ENCODE measurements at regions not wholly inside any gene's neighbourhood (a gene's known extent, or its start where the extent isn't known, plus 50 kb on each side); places are given as distances from the start of the nearest gene placed in this dataset.
A peak's percentile ranks its signal among the peaks of the same experiment; 100 is the strongest.

DNA sequence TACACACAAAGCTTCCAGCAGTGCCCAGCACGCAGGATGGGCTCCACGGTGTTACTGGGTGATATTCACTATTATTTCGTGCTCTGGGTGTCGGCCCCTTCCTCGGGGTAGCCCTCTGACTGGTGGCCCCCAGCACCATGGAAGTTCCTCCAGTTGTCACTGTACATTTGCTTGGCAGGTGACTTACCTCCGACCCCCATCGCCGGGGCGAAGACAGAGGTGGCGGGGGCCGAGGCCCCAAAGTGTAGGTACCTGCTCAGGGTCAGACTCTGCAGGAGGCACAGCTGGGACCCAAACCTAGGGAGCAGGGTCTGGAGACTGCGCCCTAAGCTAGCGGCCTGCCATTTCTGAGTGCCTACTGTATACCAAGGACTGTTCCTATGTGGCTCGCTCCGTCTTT lies 98.9 kb downstream of the RFLNA start:
- peaks cover 22% of the 10 kb centered on the region for H3K4me1 Mint-ChIP-seq (ENCODE audit: low read depth)
- peaks cover 4% of the 10 kb centered on the region for H3K27me3 Mint-ChIP-seq (ENCODE audit: insufficient read depth)
- H3K36me3 Mint-ChIP-seq (ENCODE audit: low read depth) = peaks cover 8% of the 10 kb centered on the region
- intact Hi-C loops (cut with micrococcal nuclease) = loop anchor here (5.0 kb wide), 2 partner anchors 173 to 373 kb away; partner anchors contain the start of gene NCOR2
- DNase-seq (ENCODE audit: low spot score) = no peak
- H3K9me3 Mint-ChIP-seq = no peaks in the 10 kb centered on the region
- H3K27ac Mint-ChIP-seq = no peak overlapping the region
- no peak overlapping the region for H3K4me3 Mint-ChIP-seq

DNA sequence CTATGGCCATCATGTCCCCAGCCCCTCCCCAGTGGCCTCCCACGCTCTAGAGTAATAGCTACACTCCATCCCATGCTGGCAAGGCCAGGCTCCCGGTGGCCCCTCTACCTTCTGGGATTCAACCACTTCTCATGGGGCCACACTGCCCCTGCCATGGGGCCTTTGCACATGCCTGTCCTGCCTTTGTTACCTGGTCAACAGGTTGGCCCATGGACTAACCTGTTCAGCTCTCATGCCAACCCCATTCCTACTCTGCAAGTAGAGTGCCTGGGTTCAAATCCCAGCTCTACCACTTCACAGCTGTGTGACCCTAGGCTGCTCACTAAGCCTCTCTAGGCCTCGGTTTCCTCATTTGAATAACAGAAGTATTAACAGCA lies 98.5 kb downstream of the RFLNA start:
- peaks cover 8% of the 10 kb centered on the region for H3K36me3 Mint-ChIP-seq (ENCODE audit: low read depth)
- H3K27ac Mint-ChIP-seq = no peak overlapping the region
- no peaks in the 10 kb centered on the region for H3K9me3 Mint-ChIP-seq
- DNase-seq (ENCODE audit: low spot score) = no peak
- intact Hi-C loops (cut with micrococcal nuclease) = loop anchor here (5.0 kb wide), 2 partner anchors 174 to 374 kb away; partner anchors contain the start of gene NCOR2
- H3K4me1 Mint-ChIP-seq (ENCODE audit: low read depth) = peaks cover 22% of the 10 kb centered on the region
- no peak overlapping the region for H3K4me3 Mint-ChIP-seq
- peaks cover 4% of the 10 kb centered on the region for H3K27me3 Mint-ChIP-seq (ENCODE audit: insufficient read depth)

DNA sequence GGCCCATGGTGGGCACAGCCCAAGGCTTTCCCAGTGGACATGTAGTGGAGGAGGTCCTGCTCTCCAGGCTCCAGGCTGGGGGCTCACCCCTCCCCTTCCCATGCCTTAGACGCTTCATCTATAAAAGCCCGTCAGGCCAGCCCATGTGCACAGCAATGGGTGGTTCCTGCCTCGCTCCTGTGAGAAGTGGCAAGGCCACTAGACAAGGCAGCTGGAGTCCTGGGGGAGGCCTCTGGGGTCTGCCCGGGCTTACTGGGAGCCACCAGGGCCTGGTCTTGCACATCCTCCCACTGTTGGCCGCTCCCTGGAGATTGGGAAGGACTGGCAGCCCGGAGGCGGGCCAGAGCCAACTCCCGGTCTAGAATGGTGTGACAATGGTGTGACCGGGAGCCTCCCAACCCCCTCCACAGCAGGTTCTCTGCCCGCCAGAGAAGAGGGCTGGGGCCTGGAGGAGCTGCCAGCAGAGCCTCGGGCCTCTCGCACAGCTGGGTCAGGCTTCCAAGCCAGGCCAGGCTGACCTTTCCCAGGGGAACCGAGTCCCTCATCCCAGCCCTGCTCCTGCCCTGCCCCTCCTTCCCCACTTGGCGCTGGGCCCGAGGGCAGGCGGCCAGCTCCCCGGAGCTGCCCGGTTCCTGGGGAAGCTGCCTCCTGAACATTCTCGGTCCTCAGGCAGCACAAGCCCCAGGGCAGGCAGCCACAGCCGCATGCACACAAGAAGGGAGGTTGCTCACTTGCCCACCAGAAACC lies 97.9 kb downstream of the RFLNA start:
- H3K27me3 Mint-ChIP-seq (ENCODE audit: insufficient read depth) = peaks cover 4% of the 10 kb centered on the region
- no peak overlapping the region for H3K4me3 Mint-ChIP-seq
- intact Hi-C loops (cut with micrococcal nuclease) = loop anchor here (5.0 kb wide), 2 partner anchors 174 to 374 kb away; partner anchors contain the start of gene NCOR2
- H3K4me1 Mint-ChIP-seq (ENCODE audit: low read depth) = peaks cover 22% of the 10 kb centered on the region
- H3K36me3 Mint-ChIP-seq (ENCODE audit: low read depth) = peaks cover 8% of the 10 kb centered on the region
- no peak for DNase-seq (ENCODE audit: low spot score)
- no peaks in the 10 kb centered on the region for H3K9me3 Mint-ChIP-seq
- H3K27ac Mint-ChIP-seq = no peak overlapping the region

DNA sequence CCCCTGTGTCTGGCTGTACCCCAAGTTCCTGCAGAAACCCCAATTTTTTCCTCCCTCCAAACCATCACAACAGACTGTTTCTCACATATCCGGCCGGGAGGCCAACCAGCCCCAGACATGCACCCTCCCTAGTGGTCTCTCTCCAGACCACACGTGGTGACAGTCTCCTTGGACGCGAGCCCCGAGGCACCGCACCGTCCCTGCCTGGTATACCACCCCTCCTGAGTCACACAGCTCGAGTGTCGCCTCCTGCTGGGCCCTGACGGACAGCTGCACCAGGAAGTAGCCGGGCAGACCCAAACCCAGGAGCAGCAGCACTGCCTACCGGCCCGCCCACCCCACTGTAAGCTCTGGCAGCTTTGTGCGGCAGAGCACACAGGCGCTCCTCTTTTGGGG lies 97.4 kb downstream of the RFLNA start:
- H3K36me3 Mint-ChIP-seq (ENCODE audit: low read depth) = peaks cover 8% of the 10 kb centered on the region
- H3K27me3 Mint-ChIP-seq (ENCODE audit: insufficient read depth) = peaks cover 4% of the 10 kb centered on the region
- no peak overlapping the region for H3K4me3 Mint-ChIP-seq
- DNase-seq (ENCODE audit: low spot score) = no peak
- H3K27ac Mint-ChIP-seq = no peak overlapping the region
- intact Hi-C loops (cut with micrococcal nuclease) = loop anchor here (5.0 kb wide), 2 partner anchors 175 to 375 kb away; partner anchors contain the start of gene NCOR2
- peaks cover 22% of the 10 kb centered on the region for H3K4me1 Mint-ChIP-seq (ENCODE audit: low read depth)
- no peaks in the 10 kb centered on the region for H3K9me3 Mint-ChIP-seq

DNA sequence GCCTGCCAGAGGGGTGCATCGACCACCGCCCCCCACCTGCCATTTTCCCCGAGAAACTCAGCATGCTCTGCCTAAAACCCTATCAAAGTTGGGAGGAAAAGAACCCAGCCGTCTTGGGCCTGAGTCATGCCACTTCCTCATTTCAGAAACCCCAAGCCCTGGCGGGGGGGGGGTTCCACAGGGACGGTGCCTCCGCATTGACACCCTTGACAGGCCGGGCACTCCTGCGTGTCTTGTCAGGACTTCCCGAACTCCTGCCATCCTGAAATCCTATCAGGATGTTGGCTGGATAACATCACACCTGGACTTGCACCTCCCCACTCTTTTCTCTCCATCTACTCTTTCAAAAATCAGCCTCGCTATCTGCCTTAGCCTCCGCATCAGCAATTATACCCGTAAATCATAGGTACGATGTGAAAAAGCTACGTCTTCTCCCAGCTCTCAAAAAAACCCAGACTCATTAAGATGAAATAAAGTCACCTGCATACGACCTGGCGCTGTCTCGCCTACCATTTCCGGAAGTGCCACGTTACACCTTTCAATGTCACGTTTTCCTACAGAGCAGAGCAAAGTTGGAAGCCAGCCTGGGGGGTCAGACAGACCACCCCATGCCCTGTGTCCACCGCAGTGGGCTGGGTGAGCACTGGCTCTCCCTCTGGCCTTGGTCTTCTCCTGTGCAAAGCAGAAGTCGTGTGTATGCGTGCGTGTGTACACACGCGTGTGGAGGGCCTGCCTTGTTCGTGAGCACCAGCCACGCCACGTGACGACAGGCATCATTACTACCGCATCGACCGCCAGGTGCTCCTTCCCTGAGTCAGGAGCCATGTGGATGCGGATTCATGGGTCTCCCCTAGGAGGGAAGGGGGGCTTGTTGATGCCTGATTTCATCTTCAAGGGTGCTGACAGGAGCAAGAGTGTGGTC lies 96.7 kb downstream of the RFLNA start:
- intact Hi-C loops (cut with micrococcal nuclease) = loop anchor here (5.0 kb wide), 2 partner anchors 176 to 376 kb away; partner anchors contain the start of gene NCOR2
- Mint-ChIP-seq H3K27me3 (ENCODE audit: insufficient read depth) (peaks cover 4% of the 10 kb centered on the region), H3K36me3 (ENCODE audit: low read depth) (peaks cover 8% of the 10 kb centered on the region)

DNA sequence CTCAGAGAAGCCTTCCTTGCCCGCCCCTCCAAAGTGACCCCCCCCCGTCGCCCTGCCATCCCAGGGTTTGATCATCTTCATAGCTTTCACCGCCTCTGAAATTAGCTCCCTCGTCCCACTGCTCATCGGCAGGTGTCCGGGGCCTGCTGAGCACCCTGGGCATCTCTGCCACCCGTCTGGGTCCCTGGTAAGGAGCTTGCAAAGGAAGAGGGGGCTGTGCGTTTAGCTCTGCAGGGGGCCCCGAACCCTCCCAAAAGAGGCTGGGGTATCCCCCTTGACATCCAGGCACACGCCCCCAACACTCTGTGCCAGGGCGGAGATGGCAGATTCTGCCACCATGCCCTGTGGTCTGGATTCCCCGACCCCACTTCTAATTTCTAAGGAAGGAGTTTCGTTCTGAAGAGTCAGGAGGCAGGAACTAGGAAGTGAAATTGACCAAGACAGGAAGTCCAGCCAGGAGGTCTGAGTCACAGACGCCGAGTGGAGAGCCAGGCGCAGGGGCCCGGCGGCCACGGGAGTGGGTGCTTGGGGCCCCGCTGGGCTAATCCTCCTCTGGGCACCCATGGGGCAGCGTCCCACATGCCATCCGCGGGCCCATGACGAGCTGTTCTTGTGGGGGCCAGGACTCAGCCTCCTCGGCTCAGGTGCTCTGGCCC lies 95.7 kb downstream of the RFLNA start:
- Mint-ChIP-seq H3K4me1 (ENCODE audit: low read depth) (peaks cover 22% of the 10 kb centered on the region), H3K4me3 (no peak overlapping the region), H3K36me3 (ENCODE audit: low read depth) (peaks cover 6% of the 10 kb centered on the region), H3K27me3 (ENCODE audit: insufficient read depth) (peaks cover 4% of the 10 kb centered on the region), H3K9me3 (no peaks in the 10 kb centered on the region), H3K27ac (no peak overlapping the region)
- DNase-seq (ENCODE audit: low spot score) = no peak
- intact Hi-C loops (cut with micrococcal nuclease) = loop anchor here (5.0 kb wide), 2 partner anchors 177 to 377 kb away; partner anchors contain the start of gene NCOR2

More for the DNA sequence above, 96.7 kb downstream of the RFLNA start:
- DNase-seq (ENCODE audit: low spot score) = no peak
- Mint-ChIP-seq H3K27ac (peak overlapping the region; percentile 54), H3K9me3 (no peaks in the 10 kb centered on the region), H3K4me1 (ENCODE audit: low read depth) (peaks cover 22% of the 10 kb centered on the region), H3K4me3 (peak overlapping the region; percentile 13)

DNA sequence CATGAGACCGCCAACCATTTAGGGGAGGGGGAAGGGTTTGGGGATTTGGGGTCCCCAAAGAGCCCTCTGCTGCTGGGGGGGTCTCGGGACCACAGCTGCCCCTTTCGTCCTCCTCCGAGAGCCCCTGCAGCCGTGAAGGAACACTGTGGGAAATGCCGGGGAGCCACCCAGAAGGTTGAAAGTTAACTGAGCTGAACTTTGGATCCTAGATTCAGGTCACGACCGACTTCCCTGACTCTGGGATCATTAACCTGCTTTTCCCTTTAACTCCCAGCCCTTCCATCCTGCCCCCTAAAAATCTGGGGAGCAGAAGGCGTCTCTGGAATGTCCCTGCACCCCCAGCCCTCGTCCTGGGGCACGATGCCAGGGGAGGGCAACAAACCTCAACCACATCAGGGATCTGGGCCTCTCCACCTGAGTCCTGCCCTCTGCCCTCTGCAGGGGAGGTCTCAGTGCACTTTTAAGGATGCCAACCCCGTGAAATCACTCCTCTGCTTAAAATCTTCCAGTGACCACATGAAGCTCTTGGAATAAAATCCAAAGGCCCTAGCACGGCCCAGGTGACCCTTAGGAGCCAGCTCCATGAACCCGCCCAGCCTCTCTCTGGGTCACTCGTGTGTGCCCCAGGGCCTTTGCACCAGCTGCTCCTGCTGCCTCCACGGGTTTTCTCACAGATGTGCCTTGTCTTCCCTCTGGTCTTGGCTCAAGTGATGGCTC lies 95.0 kb downstream of the RFLNA start:
- Mint-ChIP-seq H3K9me3 (no peaks in the 10 kb centered on the region), H3K4me3 (no peak overlapping the region)
- no peak for DNase-seq (ENCODE audit: low spot score)

DNA sequence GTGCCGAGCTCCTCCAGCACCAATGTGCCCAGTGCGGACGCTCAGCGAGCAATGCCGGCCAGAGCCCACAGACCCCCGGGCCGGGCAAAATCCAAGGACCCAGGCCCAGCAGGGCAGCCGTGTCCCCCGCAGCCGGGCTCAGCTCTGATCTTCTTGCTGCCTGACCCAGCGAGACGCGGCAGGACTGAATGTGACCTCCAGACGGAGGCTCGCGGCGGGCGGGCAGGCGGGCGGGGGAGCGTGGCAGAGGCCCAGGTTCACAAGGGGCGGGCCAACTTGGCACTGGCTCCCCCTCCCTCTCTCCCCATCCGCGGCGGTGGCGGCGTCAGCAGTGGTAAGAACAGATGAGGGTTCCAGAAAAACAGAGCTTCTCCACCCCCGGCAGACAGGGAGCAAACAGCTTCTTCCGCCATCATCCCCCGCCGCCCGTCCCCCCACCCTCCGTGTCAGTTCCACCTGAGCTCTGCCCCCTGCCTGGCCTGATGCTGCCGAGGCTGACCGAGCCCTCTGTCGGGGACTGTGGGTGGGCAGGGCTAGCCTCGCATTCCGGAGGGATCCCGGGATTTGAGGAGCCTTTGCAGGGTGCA lies 94.3 kb downstream of the RFLNA start:
- Mint-ChIP-seq H3K9me3 (no peaks in the 10 kb centered on the region), H3K4me1 (ENCODE audit: low read depth) (peaks cover 22% of the 10 kb centered on the region), H3K27me3 (ENCODE audit: insufficient read depth) (peaks cover 4% of the 10 kb centered on the region), H3K27ac (no peak overlapping the region), H3K4me3 (no peak overlapping the region), H3K36me3 (ENCODE audit: low read depth) (peaks cover 8% of the 10 kb centered on the region)
- intact Hi-C loops (cut with micrococcal nuclease) = no loop called here
- DNase-seq (ENCODE audit: low spot score) = peak; percentile 17

More for the DNA sequence above, 95.0 kb downstream of the RFLNA start:
- H3K36me3 Mint-ChIP-seq (ENCODE audit: low read depth) = peaks cover 6% of the 10 kb centered on the region
- no peak overlapping the region for H3K27ac Mint-ChIP-seq
- H3K27me3 Mint-ChIP-seq (ENCODE audit: insufficient read depth) = peaks cover 4% of the 10 kb centered on the region
- peaks cover 22% of the 10 kb centered on the region for H3K4me1 Mint-ChIP-seq (ENCODE audit: low read depth)
- intact Hi-C loops (cut with micrococcal nuclease) = loop anchor here (5.0 kb wide), 2 partner anchors 177 to 377 kb away; partner anchors contain the start of gene NCOR2

DNA sequence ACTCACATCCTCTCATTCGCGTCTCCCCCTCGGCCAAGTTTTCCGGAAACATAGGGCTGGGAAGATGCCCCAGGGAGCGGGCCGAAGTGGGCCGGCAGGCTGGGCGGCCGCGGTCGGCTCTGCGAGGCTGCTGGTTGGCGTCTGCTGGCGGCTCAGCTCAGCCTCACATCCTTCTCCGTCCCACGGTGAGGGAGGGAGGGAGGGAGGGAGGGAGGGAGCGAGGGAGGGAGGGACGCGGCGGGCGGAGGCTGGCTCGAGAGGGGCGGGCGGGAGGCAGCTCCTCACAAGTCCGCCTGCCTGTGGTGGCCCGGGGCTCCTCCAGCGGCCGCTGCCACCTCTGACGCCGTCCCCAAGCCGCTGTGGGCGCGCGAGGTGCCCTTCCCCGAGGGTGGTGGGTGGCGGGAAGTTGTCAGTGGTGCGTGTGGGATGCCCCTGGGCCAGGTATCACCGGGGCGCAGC lies 93.8 kb downstream of the RFLNA start:
- no peaks in the 10 kb centered on the region for H3K9me3 Mint-ChIP-seq
- H3K4me3 Mint-ChIP-seq = peak overlapping the region; percentile 26
- peak; percentile 13 for DNase-seq (ENCODE audit: low spot score)
- no peak overlapping the region for H3K27ac Mint-ChIP-seq
- H3K27me3 Mint-ChIP-seq (ENCODE audit: insufficient read depth) = peaks cover 4% of the 10 kb centered on the region
- peaks cover 8% of the 10 kb centered on the region for H3K36me3 Mint-ChIP-seq (ENCODE audit: low read depth)
- intact Hi-C loops (cut with micrococcal nuclease) = no loop called here
- peaks cover 22% of the 10 kb centered on the region for H3K4me1 Mint-ChIP-seq (ENCODE audit: low read depth)

DNA sequence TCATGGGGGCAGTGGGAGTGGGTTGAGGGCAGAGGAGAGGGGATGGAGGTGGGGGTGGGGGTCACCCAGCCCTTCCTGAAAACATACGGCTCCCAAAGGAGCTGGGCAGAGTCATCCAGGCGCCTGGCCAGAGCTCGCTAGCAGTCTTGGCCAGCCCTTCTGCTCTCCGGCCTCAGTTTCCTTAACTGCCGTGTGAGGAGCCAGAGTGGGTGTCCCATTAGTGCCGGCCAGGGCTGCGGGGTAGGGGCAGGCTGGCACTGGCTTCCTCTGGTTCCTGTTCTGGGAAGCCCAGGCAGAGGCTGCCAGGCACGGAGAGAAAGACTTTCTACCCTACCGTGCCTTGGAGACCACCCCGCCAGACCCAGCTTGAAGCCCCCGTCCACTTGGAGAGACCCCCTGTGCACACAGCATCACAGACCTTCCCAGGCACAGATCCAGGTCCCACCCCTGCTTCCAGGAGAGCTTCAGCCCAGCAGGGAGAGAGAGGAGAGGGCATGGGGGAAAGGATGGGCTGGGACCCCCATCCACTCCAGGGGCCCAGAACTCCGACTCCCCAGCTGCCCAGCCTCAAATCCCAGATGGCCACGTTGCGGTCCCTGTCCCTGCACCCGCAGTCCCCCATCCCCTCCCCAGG lies 93.3 kb downstream of the RFLNA start:
- Mint-ChIP-seq H3K27ac (no peak overlapping the region), H3K36me3 (ENCODE audit: low read depth) (peaks cover 8% of the 10 kb centered on the region), H3K4me1 (ENCODE audit: low read depth) (peaks cover 22% of the 10 kb centered on the region), H3K4me3 (peak overlapping the region; percentile 26), H3K27me3 (ENCODE audit: insufficient read depth) (peaks cover 4% of the 10 kb centered on the region), H3K9me3 (no peaks in the 10 kb centered on the region)
- DNase-seq (ENCODE audit: low spot score) = no peak
- intact Hi-C loops (cut with micrococcal nuclease) = no loop called here

DNA sequence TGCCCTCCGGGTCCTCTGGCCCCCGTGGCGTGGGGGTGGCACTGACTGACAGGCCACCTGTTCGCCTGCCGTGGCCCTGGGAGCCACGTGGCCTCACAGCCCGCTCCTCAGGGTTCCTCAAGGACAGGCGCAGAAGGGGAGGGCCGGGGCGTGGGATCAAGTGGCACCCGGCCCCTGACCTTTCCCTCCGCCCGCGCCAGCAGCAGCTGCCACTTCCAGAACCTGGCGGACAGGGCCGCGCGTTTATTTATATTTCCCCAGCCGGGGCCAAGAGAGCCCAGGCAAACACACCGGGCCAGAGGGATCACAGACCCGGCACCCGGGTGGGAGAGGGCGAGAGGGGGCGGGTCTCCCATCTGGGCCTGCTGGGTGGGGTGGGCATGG lies 92.6 kb downstream of the RFLNA start:
- Mint-ChIP-seq H3K4me1 (ENCODE audit: low read depth) (peaks cover 22% of the 10 kb centered on the region), H3K27me3 (ENCODE audit: insufficient read depth) (peaks cover 4% of the 10 kb centered on the region), H3K36me3 (ENCODE audit: low read depth) (peaks cover 8% of the 10 kb centered on the region), H3K9me3 (no peaks in the 10 kb centered on the region), H3K4me3 (no peak overlapping the region), H3K27ac (no peak overlapping the region)
- intact Hi-C loops (cut with micrococcal nuclease) = no loop called here
- no peak for DNase-seq (ENCODE audit: low spot score)
